DMS153 treated with DMSO at 0.1 percent for 48 hours (cell line): ENCODE measurements at regions not wholly inside any gene's neighbourhood (a gene's known extent, or its start where the extent isn't known, plus 50 kb on each side); places are given as distances from the start of the nearest gene placed in this dataset.
"Not testable (repeated sequence)": the region's sequence is repeated elsewhere in the genome, so short reads cannot be mapped to it uniquely, and the experiment has no call there.

ENCODE experiments used
- DNase-seq: peaks from one replicate; lab custom pipeline; 2025; ENCODE audit not compliant: unreplicated experiment; lab: John Stamatoyannopoulos, UW

DNA sequence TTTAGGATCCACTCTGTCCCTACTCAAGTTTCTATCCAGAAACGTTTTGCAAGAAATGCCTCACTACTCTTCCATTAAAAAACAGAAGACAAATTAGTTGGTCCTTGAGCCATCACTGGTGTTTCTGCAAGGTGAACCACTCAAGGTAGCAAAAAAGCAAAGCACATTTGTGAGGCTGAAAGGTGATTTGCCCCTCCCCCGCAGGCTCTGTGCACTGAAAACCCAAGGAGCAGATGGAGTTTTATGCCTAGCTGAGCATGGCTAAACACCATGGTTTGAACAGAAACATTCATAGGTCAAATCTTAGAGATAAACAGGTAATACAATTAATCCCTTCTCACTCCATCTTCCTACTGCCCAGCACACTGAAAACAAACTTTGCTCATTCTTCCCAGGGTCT, 538.2 kb upstream of the CDH5 start:
- DNase-seq = no peak

DNA sequence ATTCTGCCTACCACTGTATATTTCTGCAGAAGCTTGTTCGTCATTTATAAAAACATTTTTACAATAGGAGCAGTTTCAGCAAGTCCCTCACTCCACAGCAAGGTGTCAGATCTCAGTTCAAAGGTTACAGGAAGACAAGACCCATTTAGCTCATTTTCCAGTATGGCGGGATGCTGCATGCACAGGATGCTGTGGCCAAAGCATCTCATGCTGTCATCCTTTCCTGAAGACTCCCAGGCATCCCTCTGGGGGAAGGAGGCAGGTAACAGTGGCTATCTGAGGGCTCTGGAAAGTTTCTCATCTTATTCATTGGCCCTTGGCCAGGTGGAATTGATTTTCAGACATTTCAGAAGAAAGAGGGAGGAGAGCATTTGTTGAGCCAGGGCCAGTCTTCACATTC, 539.3 kb upstream of the CDH5 start:
- no peak for DNase-seq

DNA sequence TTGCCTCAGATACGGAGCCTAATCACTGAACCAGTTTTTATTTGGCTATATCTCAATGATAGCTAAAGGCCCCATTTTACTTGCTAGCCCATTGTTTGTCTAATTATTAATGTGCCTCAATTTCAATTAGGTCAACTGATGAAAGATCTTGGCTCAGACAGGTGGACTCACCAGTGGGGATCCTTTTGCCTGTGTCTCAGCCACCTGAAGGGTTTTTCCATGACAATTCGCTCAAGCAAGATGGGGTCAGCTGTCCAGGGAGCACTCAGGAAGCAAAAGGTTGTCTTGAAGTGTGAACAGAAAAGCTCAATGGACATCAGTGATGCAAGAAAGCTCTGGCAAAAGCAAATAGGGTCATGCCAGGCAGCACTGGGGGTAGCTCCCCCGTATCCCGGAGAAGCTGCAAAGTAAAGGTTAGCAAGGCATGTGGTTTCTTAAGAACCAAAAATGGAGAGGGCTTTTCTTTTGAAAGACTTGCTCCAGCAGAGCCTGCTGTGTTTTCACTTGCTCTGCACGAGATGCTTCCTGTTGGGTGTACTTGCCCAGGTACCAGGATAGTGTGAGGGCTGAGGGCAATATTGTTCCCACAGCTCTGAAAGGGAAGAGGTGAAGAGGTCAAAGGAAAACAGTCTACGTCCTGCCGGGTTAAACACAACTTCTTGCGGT, 541.2 kb upstream of the CDH5 start:
- DNase-seq = no peak

DNA sequence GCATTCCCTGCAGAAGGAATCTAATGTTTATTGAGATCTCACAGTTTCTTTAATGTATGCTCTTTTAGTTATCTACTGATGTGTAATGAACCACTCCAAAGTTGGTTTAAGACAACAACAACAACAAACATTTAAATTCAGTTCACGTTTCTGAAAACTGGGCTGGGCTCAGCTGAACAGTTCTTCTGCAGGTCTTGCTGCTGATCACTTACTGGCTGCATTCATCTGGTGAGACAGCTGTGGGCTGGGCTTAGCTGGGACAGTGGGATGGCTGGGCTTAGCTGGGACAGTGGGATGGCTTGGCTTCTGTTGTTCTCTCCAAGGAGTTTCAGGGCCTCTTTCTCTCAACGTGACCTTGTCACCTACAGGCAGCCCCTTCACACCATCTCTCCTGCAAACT, 544.3 kb upstream of the CDH5 start:
- DNase-seq = no peak

DNA sequence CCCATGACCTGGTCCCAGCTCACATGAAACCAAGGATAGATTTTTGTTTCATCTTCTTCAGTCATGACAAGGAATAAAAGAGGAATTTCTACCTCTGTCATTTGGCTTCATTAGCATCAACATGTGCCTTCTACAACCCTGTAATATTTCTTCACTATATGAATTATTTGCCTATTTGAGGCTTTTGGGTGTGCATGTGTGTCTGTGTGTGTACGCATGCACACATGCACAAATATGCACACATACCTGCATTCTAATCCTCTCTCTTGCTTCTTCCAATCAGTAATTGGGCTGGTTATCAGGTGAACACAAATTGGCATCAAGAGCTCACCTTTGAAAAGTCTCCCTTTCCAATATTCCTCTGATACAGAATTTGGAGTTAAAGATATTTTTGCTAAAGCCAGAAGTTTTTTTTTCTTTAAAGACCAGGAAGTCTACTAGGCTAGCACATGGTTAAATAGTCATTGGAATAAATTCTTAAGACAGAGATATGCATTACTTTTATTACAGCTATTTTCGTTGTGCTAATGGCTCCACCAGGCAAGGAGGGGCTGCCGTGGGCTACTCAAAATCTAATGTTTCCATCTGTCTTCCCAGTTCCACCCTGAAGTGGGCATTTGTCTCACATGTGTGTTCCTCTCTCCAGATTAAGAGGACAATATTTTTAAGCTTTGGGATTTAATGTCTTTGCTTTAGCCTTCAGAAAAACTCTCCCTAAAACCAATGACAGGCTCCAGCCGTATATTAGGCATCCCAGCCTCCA, 547.2 kb upstream of the CDH5 start:
- no peak for DNase-seq

DNA sequence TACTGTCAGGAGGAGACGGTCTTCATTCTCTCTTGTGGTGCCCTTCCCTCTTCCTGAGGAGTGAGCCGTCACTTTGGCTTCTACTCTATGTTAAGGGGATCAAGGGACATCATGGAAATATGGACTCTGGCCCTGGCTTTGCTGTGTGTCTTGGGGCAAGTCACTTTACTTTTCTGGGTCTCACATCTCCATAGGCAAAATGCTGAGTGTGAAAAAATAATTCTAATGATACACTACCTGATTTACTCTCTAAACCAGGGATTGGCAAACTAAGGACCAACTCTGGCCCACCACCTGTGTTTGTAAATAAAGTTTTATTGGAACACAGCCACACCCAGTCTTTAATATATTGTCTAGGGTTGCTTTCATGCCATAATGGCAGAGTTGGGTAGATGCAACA, 548.7 kb upstream of the CDH5 start:
- DNase-seq = no peak

DNA sequence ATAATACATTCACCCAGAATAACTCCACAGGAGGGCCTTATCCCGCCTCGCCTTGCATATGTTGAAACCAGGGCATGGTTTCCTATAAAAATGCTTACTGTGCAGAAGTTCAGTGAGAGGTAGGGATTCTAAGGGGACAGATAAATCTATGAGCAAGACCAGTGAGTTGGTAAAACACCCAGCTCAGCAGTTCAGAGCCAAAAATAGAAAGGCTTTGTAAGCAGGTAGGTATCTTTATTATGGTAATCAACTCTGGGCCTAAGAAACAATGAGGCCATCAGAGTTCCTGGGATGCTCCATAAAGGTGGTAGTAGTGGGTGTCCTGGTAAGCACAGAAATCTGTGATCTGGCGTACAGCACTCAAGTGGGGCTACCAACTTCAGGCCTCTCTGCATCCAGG, 549.4 kb upstream of the CDH5 start:
- no peak for DNase-seq

DNA sequence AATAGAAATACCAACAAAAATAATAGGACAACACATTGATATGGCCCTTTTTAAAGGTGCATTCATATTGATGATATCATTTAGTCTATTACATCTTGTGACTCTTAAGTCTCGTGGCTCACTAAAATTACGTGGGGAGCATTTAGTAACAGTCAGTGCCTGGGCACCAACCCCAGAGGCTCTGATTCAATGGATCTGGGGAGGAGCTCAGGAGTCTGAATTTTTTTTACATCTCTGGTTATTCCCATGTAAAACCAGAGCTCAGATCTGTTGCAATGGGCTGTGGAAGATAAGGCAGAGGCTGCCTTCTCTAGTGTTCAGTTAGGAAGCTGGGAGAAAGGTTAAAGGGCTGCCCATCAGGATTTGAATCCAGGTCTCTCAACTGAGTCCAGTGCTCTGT, 549.9 kb upstream of the CDH5 start:
- no peak for DNase-seq

DNA sequence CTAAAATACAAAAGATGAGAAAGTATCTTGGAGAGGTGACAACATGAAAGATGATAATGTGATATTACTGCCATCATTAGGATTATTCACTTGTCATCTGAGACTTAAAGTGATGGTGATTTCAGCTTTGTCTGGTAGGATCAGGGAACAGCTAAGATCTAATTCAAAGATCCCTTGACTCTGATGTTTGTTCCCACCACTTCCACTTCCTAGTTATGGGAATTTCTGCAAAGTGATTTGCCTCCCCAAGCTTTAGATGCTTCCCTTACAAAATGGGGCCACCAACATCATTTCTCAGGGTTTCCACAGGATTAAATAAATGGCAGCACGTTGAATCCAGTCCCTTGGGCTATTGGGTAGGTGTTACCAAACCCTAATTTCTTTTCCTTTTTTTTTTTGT, 550.8 kb upstream of the CDH5 start:
- DNase-seq = no peak

DNA sequence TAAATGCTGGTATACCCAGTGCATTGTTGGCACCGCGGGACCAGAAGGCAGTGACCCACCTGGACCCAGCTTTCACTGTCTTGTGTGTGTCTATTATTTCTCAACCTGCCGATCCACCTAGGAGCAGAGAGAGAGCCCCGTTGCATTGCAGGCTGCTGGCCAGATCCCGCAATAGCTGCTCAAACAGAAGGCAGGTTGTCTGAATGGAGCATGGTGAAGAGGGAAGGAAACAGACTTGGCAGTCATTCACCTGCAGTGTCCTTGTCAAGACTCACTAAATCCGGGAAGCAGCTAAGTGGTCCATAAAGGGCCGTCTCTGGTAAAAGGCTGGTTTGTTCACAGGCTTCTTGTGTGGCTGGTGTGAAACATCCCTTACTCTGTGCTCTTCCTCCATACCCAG, 552.6 kb upstream of the CDH5 start:
- DNase-seq = peak; percentile 33

DNA sequence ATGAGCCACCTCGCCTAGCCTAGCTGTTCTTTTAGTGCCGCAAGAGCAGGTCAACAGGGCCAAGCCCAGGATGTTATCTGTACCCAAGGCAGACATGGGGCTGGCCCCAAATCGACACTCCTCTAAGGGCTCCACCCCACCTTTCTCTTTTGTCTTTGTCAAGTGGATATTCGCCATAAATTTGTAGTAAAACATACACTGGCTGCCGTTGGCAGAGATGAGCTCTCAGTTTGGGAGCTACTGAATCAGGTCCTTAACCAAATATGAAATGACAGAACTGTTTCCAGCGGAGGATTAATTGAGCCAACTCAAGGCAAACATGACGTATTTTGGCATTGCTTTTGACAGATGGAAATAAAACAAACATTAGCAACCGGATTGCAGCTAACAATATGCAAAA, 556.9 kb upstream of the CDH5 start:
- DNase-seq = peak; percentile 86

DNA sequence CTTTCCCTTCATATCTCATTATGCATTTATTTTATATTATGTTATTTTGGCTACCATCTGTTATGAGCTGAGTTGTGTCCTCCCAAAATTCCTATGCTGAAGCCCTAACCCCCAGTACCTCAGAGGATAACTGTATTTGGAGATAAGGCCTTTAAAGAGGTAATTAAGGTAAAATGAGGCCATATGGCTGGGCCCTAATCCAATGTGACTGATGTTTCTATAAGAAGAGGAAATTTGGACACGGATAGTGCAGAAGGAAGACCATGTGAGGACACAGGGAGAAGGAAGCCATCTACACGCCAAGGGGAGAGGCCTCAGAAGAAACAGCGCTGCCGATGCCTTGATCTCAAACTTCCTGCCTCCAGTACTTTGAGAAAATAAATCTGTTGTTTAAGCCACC, 557.7 kb upstream of the CDH5 start:
- DNase-seq = no peak

DNA sequence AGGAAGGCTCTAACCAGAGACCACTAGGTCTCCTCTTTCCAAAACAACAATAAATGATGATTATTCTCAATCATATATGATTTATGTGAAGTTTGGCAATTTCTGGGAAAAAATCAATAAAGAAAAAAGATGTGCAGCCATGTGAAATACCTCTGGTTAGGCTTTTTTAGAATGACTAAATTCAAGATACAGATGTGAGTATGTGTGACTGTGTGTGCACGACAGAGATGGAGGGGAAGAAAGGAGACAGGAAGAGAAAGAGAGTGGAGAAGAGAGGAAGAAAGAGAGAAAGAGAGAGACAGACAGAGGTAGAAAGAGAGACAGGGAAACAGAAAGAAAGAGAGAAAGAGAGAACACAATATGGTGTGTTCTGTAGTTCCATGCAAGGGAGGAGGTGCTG, 558.6 kb upstream of the CDH5 start:
- DNase-seq = no peak

DNA sequence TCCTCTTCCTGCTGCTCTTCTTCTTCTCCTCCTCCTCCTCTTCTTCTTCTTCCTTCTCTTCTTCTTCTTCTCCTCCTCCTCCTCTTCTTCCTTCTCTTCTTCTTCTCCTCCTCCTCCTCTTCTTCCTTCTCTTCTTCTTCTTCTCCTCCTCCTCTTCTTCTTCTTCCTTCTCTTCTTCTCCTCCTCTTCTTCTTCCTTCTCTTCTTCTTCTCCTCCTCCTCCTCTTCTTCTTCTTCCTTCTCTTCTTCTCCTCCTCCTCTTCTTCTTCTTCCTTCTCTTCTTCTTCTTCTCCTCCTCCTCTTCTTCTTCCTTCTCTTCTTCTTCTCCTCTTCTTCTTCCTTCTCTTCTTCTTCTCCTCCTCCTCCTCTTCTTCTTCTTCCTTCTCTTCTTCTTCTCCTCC, 560.8 kb upstream of the CDH5 start:
- DNase-seq = not testable (repeated sequence)

DNA sequence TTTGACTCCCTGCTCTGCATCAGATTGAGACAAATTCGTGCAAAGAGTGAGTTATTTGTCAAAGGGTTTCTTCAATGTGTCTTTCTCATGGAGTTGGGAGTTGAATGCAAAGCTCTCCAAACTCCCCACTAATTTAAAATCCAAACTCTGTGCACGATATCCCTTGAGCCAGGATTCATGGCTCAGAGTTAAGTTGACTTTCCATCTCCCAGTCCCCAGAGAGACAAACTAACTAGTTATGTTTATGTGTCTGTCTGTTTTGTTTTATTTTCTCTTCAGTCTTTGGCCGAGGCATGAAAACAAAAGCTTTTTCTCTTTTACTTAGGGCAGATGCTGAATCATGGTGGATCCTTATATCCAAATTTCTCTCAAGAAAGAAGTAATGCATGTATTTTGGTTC, 570.0 kb upstream of the CDH5 start:
- DNase-seq = no peak

DNA sequence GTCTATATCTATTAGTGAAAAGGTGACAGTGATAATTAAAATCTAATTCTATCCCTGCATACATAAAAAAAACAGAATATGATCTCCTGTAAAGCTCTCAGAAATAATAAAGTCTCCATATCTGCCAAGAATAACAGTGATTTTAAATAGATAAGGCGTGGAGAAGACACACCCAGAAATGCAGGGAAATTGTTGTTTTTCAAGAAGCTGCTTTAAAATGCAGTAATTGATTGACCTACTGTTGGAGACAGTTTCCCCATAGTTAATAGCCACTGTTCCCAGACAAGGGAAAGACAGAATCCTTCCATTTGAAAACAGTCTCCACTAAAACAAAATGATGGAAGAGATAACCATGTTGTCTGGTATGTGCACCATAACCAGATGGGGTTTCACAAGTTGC, 571.5 kb upstream of the CDH5 start:
- DNase-seq = no peak

DNA sequence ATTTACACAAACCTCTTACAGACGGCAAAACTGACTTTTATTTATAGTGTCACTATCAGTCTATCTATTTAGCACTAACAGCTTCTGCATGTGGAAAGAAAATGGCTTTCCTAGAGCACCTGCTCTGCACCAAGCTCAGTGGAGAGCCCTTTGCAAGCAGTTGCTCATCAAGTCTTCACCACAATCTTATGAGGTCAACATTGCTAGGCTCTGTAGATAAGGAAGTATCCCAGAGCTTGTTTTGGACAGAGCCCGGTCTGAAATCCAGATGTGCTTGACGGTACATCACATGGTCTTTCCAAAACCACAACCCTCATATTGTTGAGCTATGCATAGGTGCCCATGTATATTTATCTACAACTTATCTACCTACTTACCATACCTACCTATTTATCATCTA, 572.7 kb upstream of the CDH5 start:
- no peak for DNase-seq

DNA sequence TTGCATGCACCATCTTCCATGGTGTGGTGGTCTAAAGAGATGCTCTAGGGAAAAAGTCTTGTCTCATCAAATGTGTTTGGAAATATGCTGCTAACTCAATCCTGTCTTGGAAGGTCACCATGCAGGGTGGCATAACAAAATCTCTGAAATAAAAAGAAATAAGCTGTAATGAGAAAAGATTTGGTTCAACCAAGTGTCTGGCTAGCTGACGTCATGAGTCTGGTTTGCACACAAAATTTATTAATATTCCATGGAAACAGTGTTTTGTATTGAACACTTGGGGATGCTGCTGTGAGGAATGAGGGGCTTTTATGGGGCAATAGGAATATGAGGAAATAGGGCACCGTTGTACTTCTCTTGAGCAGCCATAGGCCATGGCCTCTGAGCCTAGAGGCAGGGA, 575.7 kb upstream of the CDH5 start:
- DNase-seq = no peak

DNA sequence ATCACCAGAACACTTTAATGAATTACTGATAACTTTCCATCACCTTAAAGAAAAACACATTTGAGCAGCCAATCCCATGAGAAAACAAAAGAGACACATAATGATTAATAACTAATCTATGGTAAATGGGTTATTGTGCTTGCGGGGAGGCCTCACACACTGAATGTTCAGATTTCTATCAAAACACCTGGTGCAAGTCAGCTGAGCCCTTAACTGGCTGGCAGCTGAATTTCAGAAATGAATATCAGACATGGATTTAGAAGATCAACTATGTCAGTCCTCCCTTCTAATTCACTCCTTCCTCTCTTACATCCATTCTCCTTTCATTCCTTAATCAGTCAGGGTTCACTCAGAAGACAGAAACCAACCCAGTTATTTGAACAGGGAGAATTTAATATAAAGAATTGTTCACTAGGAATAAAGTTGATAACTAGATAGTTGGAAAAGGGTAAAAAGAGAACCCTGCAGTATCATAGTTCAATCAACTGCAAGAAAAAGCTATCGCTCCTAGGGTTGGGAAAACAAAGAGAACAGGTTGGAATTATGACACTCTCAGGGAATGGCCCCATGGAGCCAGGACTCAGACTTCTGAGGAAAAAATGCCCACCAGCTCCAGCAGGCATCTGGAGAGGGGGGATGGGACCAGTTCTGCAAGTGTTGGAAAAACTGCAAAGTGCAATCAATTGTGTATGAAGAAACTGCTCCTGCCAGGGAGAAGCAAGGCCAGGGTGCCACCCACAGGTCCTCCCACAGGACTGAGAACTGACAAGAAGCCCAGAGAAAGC, 577.1 kb upstream of the CDH5 start:
- DNase-seq = no peak

DNA sequence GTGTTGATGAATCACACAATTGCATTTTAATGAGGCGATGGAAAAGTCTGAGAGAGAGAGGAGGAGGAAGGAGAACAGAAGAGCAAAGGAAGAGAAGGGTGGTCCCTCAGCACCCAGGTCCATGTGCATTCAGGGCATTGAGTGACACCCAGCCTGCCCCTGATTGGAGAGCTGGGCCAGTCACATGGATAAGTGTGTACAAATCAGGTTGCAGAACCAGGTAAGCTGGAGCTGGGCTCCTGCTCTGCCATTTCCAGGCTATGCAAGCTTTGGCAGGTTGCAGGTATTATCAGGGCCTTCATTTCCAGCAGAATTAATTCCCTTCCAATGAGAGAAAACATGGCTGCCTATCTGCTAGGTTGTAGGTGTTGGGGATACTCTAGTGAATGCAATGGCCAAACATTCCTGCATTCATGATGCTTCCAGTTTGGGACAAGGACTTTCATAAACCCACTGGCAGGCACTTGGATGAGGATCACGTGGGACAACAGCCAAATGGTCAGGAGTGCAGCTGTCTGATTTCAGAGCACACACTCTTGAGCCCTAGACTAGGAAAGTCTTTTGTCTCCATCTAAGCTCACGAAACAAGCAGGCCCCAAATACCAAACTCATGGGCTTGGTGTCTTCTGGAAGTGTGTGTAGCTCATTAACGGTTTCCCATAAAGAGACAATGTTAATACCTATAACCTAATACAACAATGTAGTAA, 577.9 kb upstream of the CDH5 start:
- DNase-seq = no peak

DNA sequence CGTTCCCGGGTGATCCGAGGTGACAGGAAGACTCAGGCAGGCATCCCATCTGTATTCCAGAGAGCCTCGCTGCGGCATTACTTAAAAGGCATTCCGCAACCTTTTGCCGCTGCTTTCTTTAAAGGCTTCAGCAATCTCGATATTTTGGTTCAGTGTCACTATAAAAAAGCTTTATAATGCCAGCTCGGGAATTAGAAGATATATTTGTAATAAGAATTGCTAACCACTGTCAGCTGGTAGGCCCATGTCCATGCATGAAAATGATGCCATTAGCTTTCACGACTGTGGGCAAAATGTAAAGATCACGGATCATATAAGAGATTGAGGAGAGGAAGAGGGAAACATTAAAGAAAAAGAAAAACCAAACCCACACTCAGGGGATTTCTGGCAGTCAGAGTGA, 578.6 kb upstream of the CDH5 start:
- no peak for DNase-seq

DNA sequence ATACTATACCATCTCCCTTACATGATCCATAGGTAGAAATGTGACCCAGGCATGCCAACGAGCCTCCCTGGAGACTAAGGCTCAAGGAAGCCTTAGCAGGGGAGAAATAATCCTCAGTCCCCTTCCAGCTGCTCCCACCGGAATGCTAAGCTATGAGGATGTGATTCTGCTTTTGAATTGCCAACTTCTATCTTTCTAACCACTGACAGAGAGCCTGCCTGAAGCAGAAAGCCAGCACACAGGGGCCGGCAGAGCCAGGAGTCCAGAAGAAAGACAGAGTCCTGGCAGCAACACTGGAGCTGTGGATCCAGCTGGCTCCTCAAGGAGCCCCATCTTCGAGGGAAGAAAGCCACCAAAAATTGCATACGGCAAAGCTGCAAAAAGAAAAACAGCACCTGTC, 579.6 kb upstream of the CDH5 start:
- no peak for DNase-seq
